GM21381 (cell line): ENCODE measurements at regions not wholly inside any gene's neighbourhood (a gene's known extent, or its start where the extent isn't known, plus 50 kb on each side); places are given as distances from the start of the nearest gene placed in this dataset.

ENCODE experiments used
- ATAC-seq: cut with Tn5 transposase; IDR thresholded peaks from one replicate; pipeline ENCODE4 v1.9.1; 2021; ENCODE audit warnings: mild to moderate bottlenecking, moderate library complexity; ENCODE audit not compliant: unreplicated experiment

- ATAC-seq: no peak
These were observed 1295.6 kb upstream of the CDH6 start for GRCh38 chr5:29897916-29898315.

DNA sequence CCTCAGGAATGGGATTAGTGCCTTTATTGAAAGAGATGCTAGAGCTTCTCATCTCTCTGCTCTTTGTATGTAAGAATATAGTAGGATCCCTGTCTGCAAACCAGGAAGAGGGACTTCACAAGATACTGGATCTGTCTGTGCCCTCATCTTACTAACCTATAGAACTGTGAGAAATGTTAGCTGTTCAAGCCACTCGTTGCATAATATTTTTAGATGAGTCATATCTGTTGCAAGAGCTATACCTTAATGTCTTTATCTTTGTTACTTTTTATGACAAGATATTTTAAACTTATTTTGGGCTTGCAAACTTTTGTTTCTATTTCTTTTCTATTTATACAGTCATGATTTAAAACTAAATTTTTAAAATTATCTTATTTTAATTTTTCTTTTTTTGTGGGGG, 1296.8 kb upstream of the CDH6 start:
- no peak for ATAC-seq

DNA sequence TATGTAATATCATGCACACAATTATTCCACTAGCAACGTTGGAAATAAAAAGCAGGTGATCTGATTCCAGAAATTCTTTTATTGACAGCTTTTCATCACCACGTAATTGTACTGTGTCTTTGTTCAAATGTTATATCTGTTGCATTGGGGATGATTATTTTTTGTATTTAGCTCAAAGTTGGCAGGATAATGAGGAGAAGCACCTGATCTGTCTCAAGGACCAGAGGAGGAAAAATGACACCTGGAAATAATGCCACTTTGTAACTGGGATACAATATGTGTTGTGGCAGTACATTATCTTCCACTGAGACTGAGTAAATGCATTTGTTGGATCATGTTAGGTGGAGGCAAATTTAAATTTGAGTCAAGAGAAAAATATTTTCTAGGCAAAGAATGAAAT, 1298.8 kb upstream of the CDH6 start:
- no peak for ATAC-seq

DNA sequence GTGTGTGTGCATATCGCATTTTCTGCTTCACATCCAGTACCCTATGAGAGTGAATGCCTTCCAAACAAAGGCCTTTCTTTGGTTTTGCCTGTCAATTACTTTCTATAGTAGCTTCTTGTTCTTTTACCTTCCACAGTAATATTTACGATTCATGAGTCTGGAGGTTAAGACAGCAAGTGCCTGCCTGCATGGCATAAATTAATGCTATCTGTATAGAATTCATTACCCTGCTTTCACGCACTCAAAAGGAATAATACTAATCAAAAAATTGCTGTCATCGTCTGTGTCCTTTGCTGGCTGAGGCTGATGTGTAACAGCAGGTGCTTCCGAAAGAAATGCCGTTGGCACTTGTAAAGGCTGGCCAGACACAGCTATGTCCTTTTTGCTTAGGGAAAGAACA, 1304.4 kb upstream of the CDH6 start:
- ATAC-seq: no peak

DNA sequence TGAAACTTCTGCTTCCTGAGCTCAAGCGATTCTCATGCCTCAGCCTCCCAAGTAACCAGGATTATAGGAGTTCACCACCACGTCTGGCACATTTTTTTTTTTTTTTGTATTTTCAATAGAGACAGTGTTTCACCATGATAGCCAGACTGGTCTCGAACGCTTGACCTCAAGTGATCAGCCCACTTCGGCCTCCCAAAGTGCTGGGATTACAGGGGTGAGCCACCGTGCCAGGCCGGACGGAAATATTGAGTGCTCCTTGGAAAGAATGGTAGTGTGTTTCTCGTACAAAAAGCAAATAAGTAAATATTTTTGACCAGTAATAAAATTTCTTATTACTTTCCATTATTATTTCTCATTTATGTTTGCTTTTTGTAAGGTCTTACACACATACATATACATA, 1307.9 kb upstream of the CDH6 start:
- no peak for ATAC-seq

DNA sequence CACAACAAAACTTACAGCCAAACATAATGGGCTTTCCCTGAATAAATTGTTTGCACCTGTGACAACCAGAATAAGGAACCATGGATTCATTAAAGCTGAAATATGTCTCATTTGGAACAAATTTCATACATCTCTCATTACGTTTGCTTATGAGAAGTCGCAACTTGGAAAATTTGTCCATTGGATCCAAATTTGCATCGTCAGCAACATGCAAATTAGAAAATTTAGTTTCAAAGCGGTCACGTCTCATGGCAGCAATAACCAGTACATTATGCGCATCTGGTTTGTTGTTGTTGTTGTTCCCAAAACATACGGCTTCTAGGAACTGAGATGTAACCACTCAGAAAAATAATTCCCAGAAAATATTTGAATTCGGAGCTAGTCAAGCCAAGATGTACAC, 1311.5 kb upstream of the CDH6 start:
- no peak for ATAC-seq

DNA sequence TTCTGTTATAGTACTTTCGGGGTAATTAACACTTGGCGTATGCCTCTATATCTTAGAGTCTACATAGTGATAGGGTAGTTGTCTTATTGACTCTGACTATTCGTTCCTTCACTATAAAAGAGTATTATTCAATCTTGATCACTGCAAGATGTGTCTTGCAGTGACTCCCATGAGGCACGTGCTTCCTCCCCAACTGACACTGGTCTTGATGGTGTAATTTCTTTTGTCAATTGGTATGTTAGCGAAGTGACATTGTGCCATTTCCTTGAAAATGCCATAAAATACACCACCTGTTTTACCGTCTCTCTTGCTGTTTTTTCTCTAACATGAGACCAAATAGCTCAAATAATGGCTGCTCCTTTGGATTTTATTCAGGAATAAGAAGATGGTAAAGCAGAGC, 1314.1 kb upstream of the CDH6 start:
- ATAC-seq: no peak

GRCh38 chr5:29878599-29878998, 1314.9 kb upstream of the CDH6 start:
- no peak for ATAC-seq

GRCh38 chr5:29867155-29867554, 1326.3 kb upstream of the CDH6 start:
- ATAC-seq: no peak

GRCh38 chr5:29853711-29854220, 1339.7 kb upstream of the CDH6 start:
- ATAC-seq: no peak

DNA sequence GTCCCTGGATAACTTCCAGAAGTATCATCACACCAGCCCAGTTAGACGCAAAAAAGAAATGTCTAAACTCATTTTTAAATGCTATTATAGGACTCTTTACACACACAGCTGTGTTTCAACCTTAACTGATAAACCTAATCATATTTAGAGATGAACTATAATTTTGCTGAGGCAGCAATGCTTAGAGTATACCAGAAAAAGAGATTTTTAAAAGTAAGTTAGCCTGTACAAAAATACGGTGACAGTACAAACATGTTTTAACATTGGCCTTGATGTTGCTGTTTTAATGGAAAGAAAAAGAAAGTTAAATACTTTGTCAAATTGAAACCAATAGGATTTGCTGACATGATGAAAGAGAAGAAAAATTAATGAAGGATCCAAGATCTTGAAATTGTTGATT, 1341.2 kb upstream of the CDH6 start:
- ATAC-seq: no peak

DNA sequence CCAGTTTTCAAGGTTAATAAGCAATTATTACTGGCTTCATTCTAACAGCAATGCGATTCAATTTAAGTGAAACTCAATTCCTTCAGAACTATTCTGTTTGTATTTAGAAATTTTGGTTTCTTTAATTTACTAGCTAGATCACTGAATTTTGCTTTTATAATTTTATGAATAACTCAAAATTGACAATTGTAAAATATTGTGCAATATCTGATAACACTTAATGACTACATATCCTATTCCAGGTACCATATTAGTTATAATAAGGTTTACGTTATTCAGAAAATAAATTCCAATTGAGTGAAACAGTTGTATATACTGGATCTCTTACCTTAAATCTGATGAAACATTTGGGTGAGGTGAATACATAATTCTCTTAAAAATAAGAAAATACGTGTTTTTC, 1348.3 kb upstream of the CDH6 start:
- no peak for ATAC-seq

GRCh38 chr5:29833394-29833793, 1360.1 kb upstream of the CDH6 start:
- ATAC-seq: no peak

DNA sequence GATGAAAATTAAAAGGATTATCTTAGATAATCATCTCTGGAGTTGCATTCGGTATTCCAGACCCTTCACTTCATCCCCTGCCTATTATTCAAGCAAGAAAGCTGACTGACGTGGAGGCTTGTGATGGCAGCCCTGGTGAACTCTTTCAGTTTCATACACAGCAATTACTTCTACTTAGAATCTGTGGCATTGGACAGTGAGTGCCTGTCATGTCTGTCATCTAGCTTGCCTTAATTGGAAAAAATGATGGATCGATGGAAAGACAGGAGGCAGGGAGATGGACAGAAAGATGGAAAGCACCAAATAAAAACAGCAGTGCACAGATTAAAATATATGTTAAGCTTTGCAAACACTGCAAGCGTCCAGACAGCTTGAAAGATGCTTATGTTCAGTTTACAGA, 1371.0 kb upstream of the CDH6 start:
- no peak for ATAC-seq

DNA sequence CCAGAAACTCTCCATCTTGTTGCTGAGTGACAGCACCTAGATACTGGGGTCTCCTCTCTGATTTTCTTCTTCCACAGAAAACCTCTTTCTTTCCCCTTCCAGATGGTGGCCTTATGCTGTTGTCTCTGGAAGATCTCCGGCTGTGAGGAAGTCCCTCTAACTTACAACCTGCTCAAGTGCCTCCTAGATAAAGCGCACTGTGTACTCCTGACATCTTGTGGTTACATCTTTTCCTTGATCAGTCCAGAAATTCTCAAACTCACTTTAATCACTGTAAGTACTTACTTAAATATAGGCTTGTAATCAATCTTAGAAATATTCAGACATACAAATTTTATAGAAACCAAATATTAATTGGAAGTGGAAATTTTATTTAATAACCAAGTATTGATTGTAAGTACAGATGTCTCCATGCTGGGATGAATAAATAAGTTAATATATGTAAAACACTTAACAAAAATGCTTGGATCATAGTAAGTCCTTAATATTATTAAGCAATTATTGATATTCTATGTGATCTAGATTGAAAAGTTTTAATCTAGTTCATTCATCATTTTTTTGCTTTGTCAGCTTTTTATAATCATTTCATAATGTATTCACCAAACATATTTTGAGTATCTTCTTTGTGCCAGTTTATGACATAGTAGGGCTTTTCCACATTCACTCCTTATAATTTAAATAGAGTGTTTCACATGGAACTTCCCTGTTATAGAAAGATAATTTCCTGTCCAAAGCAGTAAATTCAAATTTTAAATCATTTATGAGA, 1381.4 kb upstream of the CDH6 start:
- no peak for ATAC-seq

- no peak for ATAC-seq
These were observed 1387.7 kb upstream of the CDH6 start for GRCh38 chr5:29805804-29806203.

DNA sequence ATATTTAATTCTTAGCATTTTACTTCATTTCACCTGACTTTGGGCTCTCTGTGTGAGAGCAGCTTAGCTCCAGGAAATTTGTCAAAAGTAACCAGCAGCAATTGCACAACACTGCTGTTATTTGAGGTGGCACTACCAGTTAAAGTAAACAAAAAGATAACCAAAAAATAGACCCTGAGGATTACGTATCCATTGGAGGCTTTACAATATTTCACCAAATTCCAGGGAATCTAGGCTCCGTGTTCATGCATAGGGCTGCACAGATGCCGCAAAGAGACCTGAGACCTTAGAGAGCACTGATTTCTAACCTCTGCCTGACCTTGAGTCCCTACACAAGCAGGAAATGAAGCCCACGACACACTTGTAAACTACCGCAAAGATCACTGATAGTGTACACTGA, 1392.7 kb upstream of the CDH6 start:
- ATAC-seq: no peak

DNA sequence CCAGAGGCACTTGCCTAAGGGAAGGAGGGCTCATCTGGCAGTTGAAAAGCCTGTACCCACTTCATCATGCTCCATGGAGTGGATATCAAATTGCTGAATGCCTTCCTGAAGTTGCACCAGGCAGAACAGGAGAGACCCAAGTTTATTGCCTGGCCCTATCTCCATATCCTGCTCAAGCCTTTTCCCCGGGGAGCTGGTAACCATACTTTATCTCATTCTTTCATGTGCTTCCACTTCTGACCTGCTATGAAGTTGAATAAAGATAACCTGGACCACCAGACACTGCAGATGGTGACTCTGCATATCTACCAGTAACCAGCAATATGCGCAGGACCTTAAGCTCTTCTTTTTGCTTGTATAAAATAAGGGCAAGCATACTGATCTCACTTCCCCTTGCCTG, 1397.5 kb upstream of the CDH6 start:
- ATAC-seq: no peak

DNA sequence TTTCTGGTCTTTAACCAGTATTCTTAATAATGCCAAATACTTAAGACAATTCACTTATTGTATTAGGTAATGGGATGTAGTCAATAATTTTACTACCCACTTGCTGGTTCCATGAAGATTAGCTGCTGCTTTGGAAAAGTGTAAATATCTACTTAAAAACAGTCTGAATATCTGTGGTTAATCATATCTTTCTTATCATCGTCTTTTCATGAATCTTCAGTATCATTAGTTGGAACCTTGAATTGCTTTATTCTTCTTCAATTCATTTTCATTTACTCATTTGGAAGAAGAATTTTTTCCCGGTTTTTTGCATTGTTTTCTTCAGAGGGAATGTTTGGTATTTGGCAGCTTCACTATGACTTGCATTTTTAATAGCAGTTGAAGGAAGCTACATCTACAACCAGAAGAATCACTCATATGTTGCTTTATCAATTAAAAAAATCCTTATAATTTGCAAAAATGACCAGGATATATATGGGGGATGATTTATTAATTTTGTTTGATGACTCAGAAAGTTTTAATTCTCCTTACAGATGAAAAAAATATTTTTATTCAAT, 1398.3 kb upstream of the CDH6 start:
- ATAC-seq: no peak

GRCh38 chr5:29794141-29794787, 1399.2 kb upstream of the CDH6 start:
- ATAC-seq: no peak

- ATAC-seq: no peak
These were observed 1403.2 kb upstream of the CDH6 start for GRCh38 chr5:29790281-29790680.

DNA sequence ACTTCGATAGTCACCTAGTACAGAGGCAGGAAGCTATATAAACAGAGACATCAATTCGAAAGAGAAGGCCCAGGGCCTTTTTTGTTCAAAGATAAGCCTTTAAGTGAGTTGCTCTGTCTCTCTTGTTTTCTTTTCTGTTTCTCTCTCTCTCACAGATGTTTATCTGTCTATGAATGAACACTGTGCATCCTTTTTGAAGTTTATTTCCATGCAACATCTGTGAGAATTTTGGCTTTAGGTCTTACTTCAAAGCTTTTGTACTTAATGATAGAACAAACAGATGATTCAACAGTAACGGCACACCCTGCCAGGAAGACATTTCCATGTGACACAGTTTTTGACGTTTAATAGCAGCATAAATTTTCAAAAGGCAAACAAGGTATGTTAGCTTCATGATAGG, 1413.1 kb upstream of the CDH6 start:
- ATAC-seq: no peak
